Activated T-cell treated with anti-CD3 and anti-CD28 coated beads, Interleukin-2, amount 50 U/mL, for 4 hours (primary cell): ENCODE measurements at regions not wholly inside any gene's neighbourhood (a gene's known extent, or its start where the extent isn't known, plus 50 kb on each side); places are given as distances from the start of the nearest gene placed in this dataset.

Experiments used
- ATAC-seq, 2 donors: fragments of 200-7000 bp; cut with Tn5 transposase; one replicate each; pipeline ENCODE4 v1.10.0; 2021
- DNase-seq: peaks from one replicate; pipeline ENCODE4 v3.0.0-alpha.2; 2020
- H3K27me3 Mint-ChIP-seq: one replicate; pipeline ENCODE4 v1.8.0; 2021; ENCODE audit warnings: low read depth, mixed read lengths
- H3K36me3 Mint-ChIP-seq: one replicate; pipeline ENCODE4 v1.8.0; 2022; ENCODE audit warnings: mixed read lengths; ENCODE audit not compliant: insufficient read depth
- H3K4me1 Mint-ChIP-seq: one replicate; pipeline ENCODE4 v1.8.0; 2021; ENCODE audit warnings: low read depth, mixed read lengths
- H3K4me3 Mint-ChIP-seq: one replicate; pipeline ENCODE4 v1.8.0; 2021; ENCODE audit warnings: mild to moderate bottlenecking, moderate library complexity, mixed read lengths
- H3K9me3 Mint-ChIP-seq: one replicate; pipeline ENCODE4 v1.8.0; 2021; ENCODE audit warnings: mixed read lengths

DNA sequence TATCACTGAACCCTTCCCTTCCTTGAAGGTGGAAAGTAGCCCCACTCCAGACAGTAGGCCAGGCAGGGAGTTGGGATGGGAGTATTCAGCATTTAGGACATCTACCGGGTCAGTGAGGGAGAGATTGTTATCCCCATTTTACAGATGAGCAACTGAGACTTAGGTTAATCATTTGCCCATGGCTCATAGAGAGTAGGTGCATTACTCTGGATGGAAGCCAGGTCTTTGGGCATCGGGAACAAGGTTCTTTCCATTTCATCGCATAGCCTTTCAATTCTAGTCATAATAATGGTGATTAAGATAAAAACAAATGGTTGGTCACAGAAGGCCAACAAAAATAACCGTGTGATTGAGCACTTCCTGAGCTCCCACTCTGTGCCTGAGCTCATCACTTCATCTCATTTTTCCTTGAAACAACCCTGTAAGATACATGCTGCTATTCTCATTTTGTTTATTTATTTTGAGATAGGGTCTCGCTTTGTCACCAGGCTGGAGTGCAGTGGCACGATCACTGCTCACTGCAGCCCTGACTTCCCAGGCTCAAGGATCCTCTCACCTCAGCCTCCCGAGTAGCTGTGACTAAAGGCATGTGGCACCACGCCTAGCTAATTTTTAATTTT, 64.8 kb downstream of the NAV1 start:
- H3K9me3 Mint-ChIP-seq, result no peaks in the 10 kb centered on the region
- H3K36me3 Mint-ChIP-seq, result no peaks in the 10 kb centered on the region
- no peaks in the 10 kb centered on the region for H3K4me1 Mint-ChIP-seq
- no peak for DNase-seq
- ATAC-seq, result no peak
- H3K27me3 Mint-ChIP-seq, result no peaks in the 10 kb centered on the region
- H3K4me3 Mint-ChIP-seq, result no peak overlapping the region

- Mint-ChIP-seq H3K27me3 (no peaks in the 10 kb centered on the region), H3K36me3 (no peaks in the 10 kb centered on the region), H3K4me3 (no peak overlapping the region), H3K4me1 (no peaks in the 10 kb centered on the region), H3K9me3 (no peaks in the 10 kb centered on the region)
- ATAC-seq (no peak), DNase-seq (no peak)
Observed at GRCh38 chr1:201605385-201606010, 66.6 kb downstream of the NAV1 start.

DNA sequence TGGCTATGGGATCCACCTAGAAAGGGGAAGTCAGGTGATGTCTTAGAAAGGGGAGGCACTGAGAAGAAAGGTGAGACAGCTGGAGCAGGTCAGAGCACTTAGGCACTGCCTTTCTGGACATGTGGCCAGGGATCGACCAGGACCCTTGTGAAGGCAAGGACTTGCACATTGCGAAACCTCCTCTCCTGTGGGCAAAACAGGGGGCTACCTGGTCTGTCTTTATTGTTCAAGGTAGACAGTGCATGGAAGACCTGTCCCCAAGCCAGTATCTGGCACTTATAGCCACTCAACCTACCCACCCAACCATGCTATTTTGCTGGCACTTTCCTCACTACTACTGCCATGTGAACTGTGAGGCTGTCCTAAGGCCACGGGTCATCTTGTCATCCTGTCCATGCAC, 67.2 kb downstream of the NAV1 start:
- no peak for ATAC-seq
- Mint-ChIP-seq H3K4me3 (no peak overlapping the region), H3K4me1 (no peaks in the 10 kb centered on the region), H3K9me3 (no peaks in the 10 kb centered on the region), H3K36me3 (no peaks in the 10 kb centered on the region), H3K27me3 (no peaks in the 10 kb centered on the region)
- DNase-seq, result no peak

DNA sequence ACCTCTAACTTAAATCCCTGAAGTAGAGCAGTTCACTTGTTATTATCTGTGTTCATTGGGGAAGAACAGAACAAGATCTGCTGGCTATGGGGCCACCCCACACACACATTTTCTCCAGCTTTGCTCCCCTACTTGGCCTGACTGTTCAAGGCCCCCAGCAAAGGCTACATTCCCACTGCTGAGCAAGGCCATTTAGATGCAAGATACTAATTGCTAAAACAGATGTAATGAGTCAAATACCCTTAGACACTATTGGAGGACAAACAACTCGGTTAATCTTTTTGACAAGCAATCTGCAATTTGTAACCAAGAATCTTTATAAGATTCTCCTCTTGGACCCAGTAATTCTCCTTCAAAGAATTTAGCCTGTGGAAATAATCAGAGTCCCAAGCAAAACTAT, 67.7 kb downstream of the NAV1 start:
- Mint-ChIP-seq H3K4me3 (no peak overlapping the region), H3K9me3 (no peaks in the 10 kb centered on the region), H3K4me1 (no peaks in the 10 kb centered on the region), H3K27me3 (no peaks in the 10 kb centered on the region), H3K36me3 (no peaks in the 10 kb centered on the region)
- DNase-seq, result no peak
- no peak for ATAC-seq

GRCh38 chr1:201608635-201609395, 69.9 kb downstream of the NAV1 start:
- Mint-ChIP-seq H3K27me3 (no peaks in the 10 kb centered on the region), H3K36me3 (no peaks in the 10 kb centered on the region), H3K4me1 (no peaks in the 10 kb centered on the region), H3K9me3 (no peaks in the 10 kb centered on the region), H3K4me3 (no peak overlapping the region)
- ATAC-seq, result no peak
- no peak for DNase-seq

DNA sequence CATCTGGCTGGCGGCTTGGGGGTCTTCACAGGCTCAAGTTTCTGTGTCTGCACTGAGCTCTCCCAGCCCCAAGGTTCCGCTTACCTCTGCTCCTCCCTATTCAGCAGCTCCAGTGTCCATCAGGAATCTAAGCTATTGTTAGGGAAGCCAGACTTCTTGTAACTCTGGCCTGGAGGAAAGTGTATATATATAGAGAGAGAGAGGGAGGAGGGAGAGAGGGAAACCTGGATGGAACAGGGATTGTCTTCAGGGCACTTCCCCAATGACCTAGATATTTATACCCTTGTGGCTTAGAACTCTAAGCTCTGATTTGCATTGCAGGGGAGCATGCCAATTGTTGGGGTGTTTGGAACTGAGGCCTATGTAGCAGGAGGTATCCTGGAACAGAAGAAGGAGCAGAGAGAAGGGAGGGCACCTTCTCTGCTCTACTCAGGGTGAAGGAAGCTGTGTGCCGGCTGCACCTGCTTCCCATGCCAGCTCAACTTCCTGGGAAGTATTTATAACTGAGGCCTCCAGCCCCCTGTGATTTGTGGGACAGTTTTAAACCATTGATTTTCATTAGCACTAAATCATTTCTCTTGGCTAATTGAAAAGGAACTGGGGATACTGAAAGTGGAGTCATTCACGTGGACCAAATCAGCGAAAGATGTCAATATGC, 70.9 kb downstream of the NAV1 start:
- DNase-seq (no peak), ATAC-seq (no peak)
- Mint-ChIP-seq H3K4me3 (no peak overlapping the region), H3K9me3 (no peaks in the 10 kb centered on the region), H3K27me3 (no peaks in the 10 kb centered on the region), H3K36me3 (no peaks in the 10 kb centered on the region), H3K4me1 (no peaks in the 10 kb centered on the region)

GRCh38 chr1:201610858-201611257, 71.9 kb downstream of the NAV1 start:
- Mint-ChIP-seq H3K4me1 (no peaks in the 10 kb centered on the region), H3K27me3 (no peaks in the 10 kb centered on the region), H3K36me3 (no peaks in the 10 kb centered on the region), H3K9me3 (no peaks in the 10 kb centered on the region), H3K4me3 (no peak overlapping the region)
- DNase-seq, result no peak
- ATAC-seq, result no peak

GRCh38 chr1:201612645-201613044, 73.7 kb downstream of the NAV1 start:
- ATAC-seq, result no peak
- Mint-ChIP-seq H3K27me3 (no peaks in the 10 kb centered on the region), H3K36me3 (no peaks in the 10 kb centered on the region), H3K4me1 (no peaks in the 10 kb centered on the region), H3K4me3 (no peak overlapping the region), H3K9me3 (no peaks in the 10 kb centered on the region)
- DNase-seq, result no peak

DNA sequence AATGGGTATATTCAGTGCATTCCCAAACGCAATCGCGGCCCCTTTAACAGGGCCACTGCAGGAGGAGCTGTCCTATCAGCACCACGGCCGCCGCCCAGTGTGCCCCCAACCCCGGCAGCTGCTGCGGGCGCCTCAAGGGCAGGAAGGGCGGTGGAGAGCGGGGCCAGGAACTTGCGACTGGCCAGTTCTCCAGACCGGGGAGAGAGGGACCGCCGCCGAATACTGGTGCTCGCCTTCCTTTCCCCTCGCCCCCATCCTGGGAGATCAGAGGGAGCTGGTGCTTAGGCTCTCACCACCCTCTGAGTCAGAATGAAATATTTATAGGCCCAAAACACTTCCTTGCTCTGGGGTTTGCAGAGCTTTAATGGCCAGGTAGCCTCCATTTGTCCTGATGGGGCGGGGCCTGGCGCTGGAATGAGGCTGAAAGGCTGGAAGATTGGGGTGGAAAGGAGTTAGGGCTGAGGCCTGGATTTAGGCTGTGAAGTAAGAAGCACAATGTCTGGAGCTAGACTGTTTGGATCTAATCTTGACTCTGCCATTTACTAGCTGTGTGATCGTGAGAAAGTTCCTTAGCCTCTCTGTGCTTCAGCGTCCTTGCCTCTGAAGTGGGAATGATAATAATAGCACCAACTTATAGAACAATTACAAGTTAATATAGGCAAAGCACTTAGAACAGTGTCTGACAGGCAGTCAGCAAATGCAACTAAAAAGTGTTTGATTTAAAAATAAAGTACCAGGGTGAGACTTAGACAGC, 75.5 kb downstream of the NAV1 start:
- DNase-seq, result no peak
- H3K4me3 Mint-ChIP-seq, result no peak overlapping the region
- H3K36me3 Mint-ChIP-seq, result no peaks in the 10 kb centered on the region
- no peaks in the 10 kb centered on the region for H3K9me3 Mint-ChIP-seq
- no peaks in the 10 kb centered on the region for H3K4me1 Mint-ChIP-seq
- H3K27me3 Mint-ChIP-seq, result peaks cover under 1% of the 10 kb centered on the region
- ATAC-seq, result no peak

- DNase-seq (no peak), ATAC-seq (no peak)
Observed at GRCh38 chr1:201617157-201617556, 78.2 kb downstream of the NAV1 start.

GRCh38 chr1:201618389-201618788, 79.5 kb downstream of the NAV1 start:
- DNase-seq, result no peak
- Mint-ChIP-seq H3K36me3 (no peaks in the 10 kb centered on the region), H3K4me3 (no peak overlapping the region), H3K9me3 (no peaks in the 10 kb centered on the region), H3K4me1 (no peaks in the 10 kb centered on the region), H3K27me3 (peaks cover 3% of the 10 kb centered on the region)
- no peak for ATAC-seq

More at GRCh38 chr1:201617157-201617556, 78.2 kb downstream of the NAV1 start:
- Mint-ChIP-seq H3K9me3 (no peaks in the 10 kb centered on the region), H3K36me3 (no peaks in the 10 kb centered on the region), H3K4me3 (no peak overlapping the region), H3K4me1 (no peaks in the 10 kb centered on the region), H3K27me3 (peaks cover 3% of the 10 kb centered on the region)

DNA sequence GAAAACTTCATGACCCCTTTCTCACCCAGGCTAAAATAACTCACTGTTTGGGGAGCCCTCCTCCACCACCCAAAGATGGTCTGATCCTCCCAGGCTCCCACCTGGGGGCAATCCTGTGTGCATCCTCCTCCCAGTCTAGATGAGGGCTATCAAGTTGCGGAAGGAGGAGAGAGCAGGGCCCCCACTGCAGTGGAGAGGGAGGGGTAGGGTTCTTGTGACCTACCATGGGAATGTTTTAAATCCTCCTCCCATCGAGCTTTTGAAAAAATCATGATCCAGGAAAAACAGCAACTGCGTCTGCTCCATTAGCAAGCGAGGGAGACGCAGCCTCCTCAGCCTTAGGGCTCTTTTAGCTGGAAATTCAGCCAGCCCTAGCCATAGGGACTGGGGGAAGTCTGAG, 80.0 kb downstream of the NAV1 start:
- H3K27me3 Mint-ChIP-seq, result peaks cover 3% of the 10 kb centered on the region
- H3K4me3 Mint-ChIP-seq, result no peak overlapping the region
- H3K9me3 Mint-ChIP-seq, result no peaks in the 10 kb centered on the region
- no peaks in the 10 kb centered on the region for H3K4me1 Mint-ChIP-seq
- no peak for ATAC-seq
- H3K36me3 Mint-ChIP-seq, result no peaks in the 10 kb centered on the region
- DNase-seq, result no peak

GRCh38 chr1:201619513-201619912, 80.6 kb downstream of the NAV1 start:
- no peaks in the 10 kb centered on the region for H3K36me3 Mint-ChIP-seq
- H3K9me3 Mint-ChIP-seq, result no peaks in the 10 kb centered on the region
- peaks cover 3% of the 10 kb centered on the region for H3K27me3 Mint-ChIP-seq
- no peaks in the 10 kb centered on the region for H3K4me1 Mint-ChIP-seq
- no peak for ATAC-seq
- no peak overlapping the region for H3K4me3 Mint-ChIP-seq
- DNase-seq, result no peak

DNA sequence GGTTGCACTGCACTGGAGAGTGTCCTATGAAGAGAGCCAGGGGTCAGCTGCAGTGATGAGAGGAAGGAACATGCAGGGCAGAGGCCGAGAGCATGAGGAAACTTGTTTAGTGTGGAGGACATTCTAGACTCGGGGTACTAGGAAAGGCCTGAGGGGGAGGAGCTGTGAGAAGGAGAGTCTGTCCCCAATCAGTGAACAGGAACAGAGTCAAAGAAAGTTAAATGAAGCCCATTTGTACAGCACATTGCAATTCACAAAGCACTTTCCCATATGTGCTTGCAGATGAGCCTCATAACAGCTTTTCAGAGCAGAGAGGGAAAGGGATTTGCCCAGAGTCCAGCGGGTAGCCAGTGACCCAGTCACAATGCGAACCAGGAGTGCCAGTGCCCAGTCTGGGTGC, 83.4 kb downstream of the NAV1 start:
- Mint-ChIP-seq H3K4me3 (no peak overlapping the region), H3K27me3 (peaks cover 3% of the 10 kb centered on the region), H3K4me1 (no peaks in the 10 kb centered on the region), H3K9me3 (no peaks in the 10 kb centered on the region), H3K36me3 (no peaks in the 10 kb centered on the region)
- DNase-seq, result no peak
- ATAC-seq, result no peak
